CD14-positive monocyte (primary cell): ENCODE measurements at regions not wholly inside any gene's neighbourhood (a gene's known extent, or its start where the extent isn't known, plus 50 kb on each side); places are given as distances from the start of the nearest gene placed in this dataset.

Experiments
- DNase-seq, 3 donors: peaks; one replicate each; pipeline ENCODE4 v3.0.0-alpha.2; 2011 to 2022
- H2AFZ ChIP-seq: 2 replicates; pipeline ENCODE4 v1.6.0; 2012; ENCODE audit warnings: mild to moderate bottlenecking, low read depth, low read length, inconsistent platforms; ENCODE audit not compliant: insufficient read depth, poor library complexity, severe bottlenecking
- H3K27ac ChIP-seq, 2 donors: 1 replicate in 1 of 2; 2 replicates in 1 of 2; pipeline ENCODE4 v1.5.1; 2012 to 2013; ENCODE audit warnings: low read length in 2 of 2, control low read depth in 1 of 2, inconsistent platforms in 1 of 2, low read depth in 1 of 2, mild to moderate bottlenecking in 1 of 2
- H3K27me3 ChIP-seq, 2 donors: one replicate each; pipeline versions ENCODE4 v1.6.0 to v1.6.1; 2011 to 2013; ENCODE audit warnings: low read length in 2 of 2; ENCODE audit not compliant: control insufficient read depth in 2 of 2, insufficient read depth in 2 of 2
- H3K36me3 ChIP-seq, 2 donors: replicated peaks in 1 of 2; 1 replicate in 1 of 2; 2 replicates in 1 of 2; pipeline versions ENCODE4 v1.5.1 to v1.6.1; 2012 to 2013; ENCODE audit warnings: low read length in 2 of 2, control low read depth in 1 of 2, inconsistent platforms in 1 of 2, mild to moderate bottlenecking in 1 of 2; ENCODE audit not compliant: insufficient read depth in 2 of 2, control insufficient read depth in 1 of 2
- H3K4me1 ChIP-seq, 2 donors: 1 replicate in 1 of 2; 2 replicates in 1 of 2; pipeline versions ENCODE4 v1.5.1 to v1.6.1; 2012 to 2013; ENCODE audit warnings: low read length in 2 of 2, control low read depth in 1 of 2, inconsistent platforms in 1 of 2, mild to moderate bottlenecking in 1 of 2, moderate library complexity in 1 of 2; ENCODE audit not compliant: insufficient read depth in 2 of 2, control insufficient read depth in 1 of 2
- H3K4me2 ChIP-seq: replicated peaks from 2 replicates; pipeline ENCODE3; 2012; ENCODE audit warnings: low read length, moderate library complexity, mild to moderate bottlenecking; ENCODE audit not compliant: poor library complexity, severe bottlenecking; ENCODE audit errors: extremely low read depth
- H3K4me3 ChIP-seq, 3 experiments: fragments of 200-600 bp in 1 of 3; sonication (generic) in 1 of 3; replicated peaks in 1 of 3; 1 replicate in 2 of 3; 2 replicates in 1 of 3; pipeline ENCODE4 v1.5.1; 2011 to 2013; ENCODE audit warnings: low read length in 3 of 3, mild to moderate bottlenecking in 3 of 3, control low read depth in 2 of 3, low read depth in 2 of 3, inconsistent platforms in 1 of 3, moderate library complexity in 1 of 3
- H3K79me2 ChIP-seq: 2 replicates; pipeline ENCODE4 v1.6.0; 2012; ENCODE audit warnings: mild to moderate bottlenecking, control low read depth, inconsistent platforms, low read length, moderate library complexity; ENCODE audit not compliant: insufficient read depth
- H3K9ac ChIP-seq: 2 replicates; pipeline ENCODE4 v1.6.0; 2017; ENCODE audit warnings: low read length, mild to moderate bottlenecking; ENCODE audit not compliant: insufficient read depth, poor library complexity, severe bottlenecking
- H3K9me3 ChIP-seq, 2 donors: replicated peaks in 1 of 2; 1 replicate in 1 of 2; 2 replicates in 1 of 2; pipeline versions ENCODE4 v1.5.1 to v1.6.1; 2012 to 2013; ENCODE audit warnings: low read length in 2 of 2, control low read depth in 1 of 2; ENCODE audit not compliant: control insufficient read depth in 1 of 2, insufficient read depth in 1 of 2
- H4K20me1 ChIP-seq: 2 replicates; pipeline ENCODE4 v1.6.0; 2012; ENCODE audit warnings: mild to moderate bottlenecking, low read length, control low read depth, moderate library complexity; ENCODE audit not compliant: insufficient read depth
- H3K27ac Mint-ChIP-seq, 7 donors: one replicate each; pipeline ENCODE4 v1.8.0; 2020; ENCODE audit warnings: mild to moderate bottlenecking in 7 of 7, mixed read lengths in 7 of 7, moderate library complexity in 6 of 7, inconsistent platforms in 2 of 7
- H3K27me3 Mint-ChIP-seq, 3 donors: one replicate each; pipeline ENCODE4 v1.8.0; 2021 to 2022; ENCODE audit warnings: low read depth in 3 of 3, mild to moderate bottlenecking in 3 of 3, mixed read lengths in 3 of 3, moderate library complexity in 3 of 3, inconsistent platforms in 1 of 3
- H3K36me3 Mint-ChIP-seq, 2 donors: one replicate each; pipeline ENCODE4 v1.8.0; 2020; ENCODE audit warnings: mixed read lengths in 2 of 2, inconsistent platforms in 1 of 2, mild to moderate bottlenecking in 1 of 2
- H3K4me1 Mint-ChIP-seq: one replicate; pipeline ENCODE4 v1.8.0; 2020; ENCODE audit warnings: mild to moderate bottlenecking, mixed read lengths
- H3K4me3 Mint-ChIP-seq, 2 donors: one replicate each; pipeline ENCODE4 v1.8.0; 2020; ENCODE audit warnings: mild to moderate bottlenecking in 2 of 2, mixed read lengths in 2 of 2, moderate library complexity in 1 of 2
- H3K9me3 Mint-ChIP-seq, 7 donors: one replicate each; pipeline ENCODE4 v1.8.0; 2020 to 2022; ENCODE audit warnings: mixed read lengths in 7 of 7, mild to moderate bottlenecking in 6 of 7, moderate library complexity in 6 of 7, inconsistent platforms in 2 of 7
- CTCF ChIP-seq: fragments of 200-600 bp; IDR thresholded peaks from one replicate; pipeline ENCODE4 v1.8.0; 2022; ENCODE audit warnings: antibody characterized with exemption, mild to moderate bottlenecking
- WGBS: methylation state at CpG from one replicate; pipeline ENCODE4 v1.1.5; 2013; ENCODE audit warnings: missing lambda C conversion rate; ENCODE audit not compliant: insufficient coverage; 5-methylcytosine and 5-hydroxymethylcytosine counted together
- intact Hi-C, 2 donors: fragments of 100-400 bp; cut with micrococcal nuclease; formaldehyde crosslinking; loops; one replicate each; pipeline versions ENCODE4 v1.15.0 to v1.15.1; 2023

DNA sequence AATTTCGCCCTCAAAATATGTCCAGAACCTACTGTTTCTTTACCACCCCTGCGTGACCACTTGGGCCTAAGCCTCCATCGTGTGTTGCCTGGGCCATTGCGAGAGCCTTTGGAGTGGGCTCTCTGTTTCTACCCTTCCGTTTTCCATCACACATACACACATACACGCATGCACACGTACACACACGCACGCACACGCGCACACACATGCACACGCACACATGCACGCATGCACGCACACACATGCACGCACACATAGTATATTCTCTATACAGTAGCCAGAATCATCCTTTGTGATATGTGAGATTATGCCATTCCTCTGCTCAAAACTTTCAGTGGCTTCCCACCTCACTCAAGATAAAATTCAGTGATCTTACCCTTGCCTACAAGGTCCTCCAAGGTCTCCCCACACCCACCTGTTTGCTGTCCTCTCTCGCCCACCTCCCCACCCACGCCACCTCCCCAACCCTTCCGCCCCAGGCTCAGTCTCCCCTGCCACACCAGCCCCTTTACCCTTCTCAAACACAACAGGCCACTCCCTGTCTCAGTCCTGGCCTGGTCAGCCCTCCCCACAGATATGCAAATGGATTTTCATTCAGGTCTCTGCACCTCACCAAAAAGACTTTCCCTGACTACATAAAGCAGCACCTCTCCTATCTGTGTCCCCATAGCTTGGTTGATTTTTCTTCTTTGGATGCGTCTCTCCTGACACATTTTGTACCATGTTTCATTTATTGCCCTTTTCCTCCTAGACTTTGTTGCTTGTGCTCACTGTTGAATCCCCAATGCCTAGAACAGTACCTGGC is 559.6 kb downstream of the CD83 start:
- WGBS = 98% methylated on average over 9 of the region's 19 CpGs
- no peaks in the 10 kb centered on the region for H3K9me3 ChIP-seq
- peaks cover 0 to 2% (median 0%) of the 10 kb centered on the region in 3 donors for H3K27me3 Mint-ChIP-seq
- H3K9me3 Mint-ChIP-seq = no peaks in the 10 kb centered on the region
- H3K4me3 Mint-ChIP-seq = no peak overlapping the region
- no peak overlapping the region for H3K4me3 ChIP-seq
- no peak for TF ChIP-seq CTCF
- H3K36me3 Mint-ChIP-seq = no peaks in the 10 kb centered on the region
- H3K4me1 ChIP-seq = peaks cover 7 to 16% of the 10 kb centered on the region in 2 donors
- H2AFZ ChIP-seq = no peak overlapping the region
- peak overlapping the region in 2 of 7 donors; percentile 24 to 81 for H3K27ac Mint-ChIP-seq
- intact Hi-C loops = no loop called here
- no peak overlapping the region for H3K27ac ChIP-seq
- no peaks in the 10 kb centered on the region for H4K20me1 ChIP-seq
- H3K9ac ChIP-seq = no peak overlapping the region
- peaks cover 15% of the 10 kb centered on the region for H3K4me1 Mint-ChIP-seq
- H3K27me3 ChIP-seq = no peaks in the 10 kb centered on the region
- H3K36me3 ChIP-seq = no peaks in the 10 kb centered on the region
- H3K4me2 ChIP-seq = no peak overlapping the region
- H3K79me2 ChIP-seq = no peaks in the 10 kb centered on the region
- no peak for DNase-seq

GRCh38 chr6:14681699-14682487 is 564.0 kb upstream of the JARID2 start:
- intact Hi-C loops = loop anchor here in 1 of 2 donors (10.0 kb wide), 1 partner anchor 57 kb away; no protein-coding TSS in a partner anchor
- H3K27ac Mint-ChIP-seq = peak overlapping the region; percentile 49 to 87 (median 81)
- no peaks in the 10 kb centered on the region for H4K20me1 ChIP-seq
- peaks cover 0 to 2% of the 10 kb centered on the region in 2 donors for H3K36me3 Mint-ChIP-seq
- peaks cover 0 to 1% (median 0%) of the 10 kb centered on the region in 7 donors for H3K9me3 Mint-ChIP-seq
- no peaks in the 10 kb centered on the region for H3K79me2 ChIP-seq
- H3K4me1 ChIP-seq = peaks cover 12 to 15% of the 10 kb centered on the region in 2 donors
- H3K27ac ChIP-seq = peak overlapping the region in 1 of 2 donors; percentile 63
- H3K9ac ChIP-seq = no peak overlapping the region
- no peaks in the 10 kb centered on the region for H3K9me3 ChIP-seq
- peak; percentile 77 to 83 (median 83) for DNase-seq
- no peaks in the 10 kb centered on the region for H3K36me3 ChIP-seq
- H3K4me1 Mint-ChIP-seq = peaks cover 12% of the 10 kb centered on the region
- peak overlapping the region; percentile 56 for H3K4me2 ChIP-seq
- peak overlapping the region in 2 of 3 experiments; percentile 12 to 44 for H3K4me3 ChIP-seq
- no peaks in the 10 kb centered on the region for H3K27me3 ChIP-seq
- TF ChIP-seq CTCF = no peak
- H3K27me3 Mint-ChIP-seq = peaks cover 0 to 2% (median 2%) of the 10 kb centered on the region in 3 donors
- 74% methylated on average over 5 of the region's 11 CpGs for WGBS
- H3K4me3 Mint-ChIP-seq = peak overlapping the region; percentile 14 to 64
- H2AFZ ChIP-seq = no peak overlapping the region
